ENCODE measurements at regions not wholly inside any gene's neighbourhood (a gene's known extent, or its start where the extent isn't known, plus 50 kb on each side); places are given as distances from the start of the nearest gene placed in this dataset.
"Not testable (repeated sequence)": the region's sequence is repeated elsewhere in the genome, so short reads cannot be mapped to it uniquely, and the experiment has no call there.

DNA sequence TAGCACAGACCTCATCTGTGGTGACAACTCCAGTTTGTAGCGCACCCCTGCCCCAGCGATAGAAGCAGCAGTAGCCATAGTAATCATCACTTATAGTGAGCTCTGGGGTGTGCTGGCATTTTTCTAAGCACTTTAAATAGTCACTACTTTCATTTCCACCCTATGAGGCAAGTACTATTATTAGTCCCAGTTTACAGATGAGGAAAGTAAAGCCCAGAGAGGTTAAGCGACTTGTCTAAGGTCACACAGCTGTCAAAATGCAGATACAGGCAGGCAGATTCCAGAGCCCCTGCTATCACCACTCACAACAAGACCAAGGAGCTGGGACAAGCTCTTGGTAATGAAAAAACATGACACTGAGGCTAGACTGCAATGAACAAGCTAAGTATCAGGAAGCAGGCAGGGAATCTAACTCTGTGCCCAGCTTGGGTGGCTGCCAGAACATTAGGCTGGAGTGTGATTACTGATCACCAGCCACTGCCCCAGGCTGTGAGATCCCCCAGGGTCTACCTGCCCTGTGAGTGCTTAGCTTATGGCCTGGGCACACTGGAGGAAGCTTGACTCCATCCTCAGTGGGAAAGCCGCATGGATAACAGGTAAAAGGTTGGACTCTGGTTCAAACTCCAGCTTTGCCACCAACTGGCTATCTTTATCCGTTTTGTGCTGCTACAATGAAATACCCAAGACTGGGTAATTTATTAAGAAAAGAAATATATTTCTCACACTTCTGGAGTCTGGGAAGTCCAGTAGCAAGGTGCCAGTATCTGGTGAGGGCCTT, 561.1 kb downstream of the MN1 start:
- DNase-seq = no peak

DNA sequence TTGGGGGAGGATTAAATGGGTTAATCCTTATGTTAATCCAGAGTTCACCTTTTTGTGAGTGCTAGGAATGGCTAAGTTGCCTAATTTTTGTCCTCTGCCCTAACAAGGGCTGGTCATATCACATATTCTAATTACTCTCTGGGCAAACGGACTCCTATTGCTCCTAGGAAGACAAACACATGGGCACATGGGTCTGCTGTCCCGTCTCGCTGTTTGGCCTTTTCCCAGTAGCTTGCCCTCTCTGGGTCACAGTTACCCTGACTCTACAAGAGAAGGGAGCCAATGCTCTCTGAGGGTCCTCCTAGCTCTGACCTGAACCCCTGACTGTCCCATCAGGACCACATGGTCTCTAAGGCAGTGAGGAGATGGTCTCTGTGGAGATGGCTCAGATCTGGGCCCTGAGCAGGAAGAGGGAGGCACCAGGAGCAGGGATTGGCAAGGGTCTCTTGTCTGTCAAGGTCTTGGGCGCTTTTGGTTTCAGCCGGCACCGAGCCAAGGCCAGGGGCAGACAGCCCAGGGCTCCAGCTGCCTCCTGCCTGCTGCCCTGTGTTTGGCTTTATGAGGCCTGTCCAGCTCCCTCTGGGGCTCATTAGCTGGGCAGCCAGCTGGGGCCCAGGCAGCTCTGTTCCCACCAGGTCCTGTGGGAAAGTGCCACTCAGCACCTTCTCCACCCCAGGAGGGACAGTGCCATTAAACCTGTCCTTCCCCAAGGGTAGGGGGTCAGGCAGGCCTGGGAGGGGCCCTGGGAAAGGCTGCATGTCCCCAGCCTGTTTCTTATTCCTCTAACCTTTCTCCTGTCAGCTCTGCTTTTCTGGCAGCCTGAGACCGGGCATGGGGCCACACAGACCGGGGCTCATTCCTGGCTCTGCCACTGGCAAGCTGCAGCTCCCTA, 559.9 kb downstream of the MN1 start:
- no peak for DNase-seq

DNA sequence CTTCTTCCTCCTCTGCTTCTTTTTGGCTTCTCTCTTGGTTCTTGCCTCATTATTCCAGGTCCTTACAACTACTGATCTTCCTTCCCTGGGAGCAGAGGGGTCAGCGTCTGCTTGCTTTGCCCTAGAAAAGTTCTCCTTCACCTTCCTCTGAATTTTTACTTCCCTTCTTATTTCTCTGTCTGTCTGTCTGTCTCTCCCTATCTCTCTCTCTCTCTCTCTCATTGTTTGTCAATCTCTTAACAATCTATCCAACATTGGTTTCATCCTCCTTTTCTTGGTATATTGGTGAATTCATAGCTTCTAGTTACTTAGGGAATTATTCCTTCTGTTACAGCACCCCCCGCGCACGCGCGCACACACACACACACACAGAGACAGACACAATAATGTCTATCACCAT, 559.1 kb downstream of the MN1 start:
- DNase-seq = no peak

DNA sequence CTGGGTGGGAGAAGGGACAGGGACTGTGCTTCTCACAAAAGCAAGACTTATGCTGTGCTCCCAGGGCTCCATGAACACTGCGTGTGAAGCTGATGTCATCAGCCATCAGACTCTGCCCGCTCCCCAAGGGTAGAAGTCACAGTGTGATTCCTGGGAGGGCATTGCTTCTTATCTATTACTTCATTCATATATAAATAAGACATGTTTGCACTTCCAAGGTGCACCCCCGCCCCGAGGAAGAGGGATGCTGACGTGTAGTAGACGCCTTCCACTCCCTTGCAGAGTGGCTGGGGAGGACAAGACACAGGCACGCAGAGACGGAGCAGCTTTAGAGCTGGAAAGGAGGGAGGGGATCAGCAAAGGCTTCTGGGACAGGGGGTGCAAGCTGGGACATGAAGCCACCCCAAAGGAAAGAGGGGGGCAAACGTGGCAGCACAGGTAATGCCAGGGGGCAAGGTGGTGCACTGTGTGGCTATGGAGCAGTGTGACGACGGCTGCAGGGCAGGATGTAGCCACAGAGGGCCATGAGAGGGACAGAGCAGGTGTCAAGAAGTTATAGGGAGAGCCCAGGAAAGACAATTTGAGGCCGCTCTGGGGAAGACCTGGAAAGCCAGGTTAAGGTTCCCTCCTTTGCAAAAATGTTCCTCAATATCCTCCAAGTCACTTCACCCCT, 558.5 kb downstream of the MN1 start:
- DNase-seq = no peak

DNA sequence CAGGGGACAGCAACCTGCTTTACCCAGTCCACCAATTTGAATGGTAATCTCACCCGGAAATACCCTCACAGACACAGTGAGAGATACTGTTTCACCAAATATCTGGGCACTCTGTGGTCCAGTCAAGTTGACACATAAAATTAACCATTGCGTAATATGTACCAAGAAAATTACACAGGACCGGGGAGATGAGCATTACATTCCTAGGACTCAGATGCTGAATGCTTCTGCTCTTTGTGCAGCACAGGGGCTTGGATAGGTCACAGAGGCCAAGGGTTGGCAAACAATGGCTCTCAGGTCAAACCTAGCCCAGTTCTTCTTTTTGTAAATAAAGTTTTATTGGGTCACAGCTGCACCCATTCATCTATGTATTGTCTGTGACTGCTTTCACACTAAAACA, 557.2 kb downstream of the MN1 start:
- DNase-seq = no peak

DNA sequence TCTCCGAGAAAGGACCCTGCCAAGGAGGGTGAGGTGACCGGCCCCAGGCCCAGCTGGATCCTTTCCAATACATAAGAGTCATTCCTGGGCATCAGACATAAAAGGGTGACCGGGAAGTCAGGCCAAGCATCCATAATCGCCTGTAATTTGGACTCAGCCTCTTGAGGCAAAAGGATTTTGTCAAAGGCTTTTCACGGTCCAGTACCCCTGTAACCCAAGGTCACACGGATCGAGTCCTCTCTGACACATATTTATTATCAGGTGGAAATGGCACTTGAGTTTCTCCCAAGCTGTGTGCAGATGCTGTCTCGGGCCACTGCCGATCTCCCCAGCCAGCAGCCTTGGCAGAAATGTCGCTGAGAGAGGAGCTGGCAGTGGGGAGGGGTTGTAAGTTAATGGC, 556.5 kb downstream of the MN1 start:
- DNase-seq = no peak

DNA sequence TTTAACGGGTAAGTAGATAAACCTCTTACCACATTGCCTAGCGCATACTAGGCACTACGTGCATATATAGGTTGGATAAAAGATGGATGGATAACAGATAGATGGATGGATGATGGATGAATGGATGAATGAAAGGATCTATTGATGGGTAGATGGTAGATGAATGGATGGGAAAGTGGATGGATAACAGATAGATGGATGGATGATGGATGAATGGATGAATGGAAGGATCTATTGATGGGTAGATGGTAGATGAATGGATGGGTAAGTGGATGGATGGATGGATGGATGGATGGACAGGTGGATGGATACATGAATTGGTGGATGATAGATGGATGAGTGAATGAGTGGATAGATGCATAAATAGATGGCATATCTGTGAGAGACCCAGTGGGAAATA, 555.0 kb downstream of the MN1 start:
- no peak for DNase-seq

DNA sequence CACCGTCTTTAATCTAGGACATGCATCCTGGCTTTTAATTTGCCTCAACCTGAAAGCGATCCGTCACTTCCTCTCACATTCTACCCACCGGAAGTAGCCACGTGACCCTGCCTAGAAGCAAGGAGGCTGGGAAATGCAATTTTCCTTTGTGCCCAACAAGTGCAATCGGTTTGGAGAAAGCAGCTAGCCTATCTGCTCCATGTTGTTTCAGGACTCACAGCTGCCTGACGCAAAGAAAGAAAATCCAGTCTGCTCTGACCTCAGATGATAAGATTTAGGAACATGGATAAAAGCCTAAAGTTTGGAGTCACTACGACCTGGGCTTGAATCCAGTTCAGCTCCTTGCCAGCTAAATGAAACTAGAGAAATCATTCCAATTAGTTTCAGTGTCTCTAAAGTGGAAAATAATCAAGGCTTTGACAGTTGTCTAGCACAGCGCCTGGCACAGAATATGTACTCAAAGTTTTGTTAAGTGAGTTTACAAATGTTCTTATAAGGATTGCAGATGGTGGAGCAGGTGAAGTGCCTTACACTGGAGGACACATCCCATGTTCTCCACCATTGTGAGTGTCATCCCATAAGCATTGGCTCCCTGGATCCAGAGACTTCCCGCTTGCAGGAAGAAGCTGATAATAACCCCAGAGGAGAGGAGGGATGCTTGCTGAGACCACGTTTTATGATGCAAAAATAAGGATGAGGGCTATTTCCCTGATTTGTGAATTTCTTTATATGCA, 553.7 kb downstream of the MN1 start:
- no peak for DNase-seq

DNA sequence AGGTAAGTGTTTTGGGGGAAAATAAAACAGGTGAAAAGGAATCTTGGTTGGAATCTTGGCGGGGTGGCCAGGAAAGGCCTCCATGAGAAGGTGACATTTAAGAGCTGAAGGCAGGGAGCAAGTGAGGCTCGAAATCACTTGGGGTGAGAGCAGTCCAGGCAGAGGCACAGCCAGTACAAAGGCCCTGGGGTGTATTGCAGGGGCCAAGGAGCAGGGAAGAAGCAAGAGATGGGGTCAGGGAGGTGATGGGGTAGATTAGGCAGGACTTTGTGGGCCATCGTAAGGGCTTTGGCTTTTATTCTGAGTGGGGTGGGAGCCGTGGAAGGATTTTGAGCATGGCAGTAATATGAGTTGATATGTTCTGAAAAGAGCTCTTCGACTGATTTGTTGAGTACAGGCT, 551.1 kb downstream of the MN1 start:
- DNase-seq = no peak

DNA sequence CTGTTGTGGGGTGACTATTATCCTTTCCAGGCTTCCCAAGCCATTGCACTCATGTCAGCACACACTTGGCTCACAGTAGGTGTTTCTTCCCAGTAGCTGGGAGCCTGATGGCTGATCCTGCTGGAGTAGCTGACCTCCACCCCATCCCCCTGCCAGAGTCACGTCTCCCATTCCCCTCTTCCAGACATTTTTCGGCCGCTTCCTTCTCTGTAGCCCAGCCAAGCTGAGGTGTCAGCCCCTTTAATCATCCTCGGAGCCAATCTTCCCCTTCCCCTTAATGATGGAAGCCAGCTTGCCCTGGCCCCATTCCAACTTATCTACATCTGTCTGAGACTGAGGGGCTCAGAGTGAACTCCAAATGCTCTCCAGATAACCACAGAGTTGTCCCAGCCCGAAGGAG, 550.7 kb downstream of the MN1 start:
- DNase-seq = no peak

DNA sequence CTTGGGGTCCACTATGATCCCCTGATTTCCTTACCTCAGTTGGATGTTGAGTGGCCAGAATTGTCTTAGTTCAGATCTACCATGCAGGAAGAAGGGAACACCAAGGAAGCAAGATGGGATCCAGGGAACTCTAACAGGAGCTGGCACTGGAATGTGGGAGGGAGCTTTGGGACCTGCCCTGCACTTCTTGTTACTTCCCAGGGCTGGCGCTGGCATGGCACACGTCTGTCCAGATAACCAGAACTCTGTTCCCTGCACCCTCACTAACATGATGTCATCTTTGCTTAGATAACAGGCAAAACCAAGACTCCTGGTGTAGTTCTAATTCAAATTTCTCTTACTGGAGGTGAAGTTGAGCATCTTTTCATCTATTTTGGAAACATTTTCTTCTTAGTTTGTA, 550.0 kb downstream of the MN1 start:
- no peak for DNase-seq

DNA sequence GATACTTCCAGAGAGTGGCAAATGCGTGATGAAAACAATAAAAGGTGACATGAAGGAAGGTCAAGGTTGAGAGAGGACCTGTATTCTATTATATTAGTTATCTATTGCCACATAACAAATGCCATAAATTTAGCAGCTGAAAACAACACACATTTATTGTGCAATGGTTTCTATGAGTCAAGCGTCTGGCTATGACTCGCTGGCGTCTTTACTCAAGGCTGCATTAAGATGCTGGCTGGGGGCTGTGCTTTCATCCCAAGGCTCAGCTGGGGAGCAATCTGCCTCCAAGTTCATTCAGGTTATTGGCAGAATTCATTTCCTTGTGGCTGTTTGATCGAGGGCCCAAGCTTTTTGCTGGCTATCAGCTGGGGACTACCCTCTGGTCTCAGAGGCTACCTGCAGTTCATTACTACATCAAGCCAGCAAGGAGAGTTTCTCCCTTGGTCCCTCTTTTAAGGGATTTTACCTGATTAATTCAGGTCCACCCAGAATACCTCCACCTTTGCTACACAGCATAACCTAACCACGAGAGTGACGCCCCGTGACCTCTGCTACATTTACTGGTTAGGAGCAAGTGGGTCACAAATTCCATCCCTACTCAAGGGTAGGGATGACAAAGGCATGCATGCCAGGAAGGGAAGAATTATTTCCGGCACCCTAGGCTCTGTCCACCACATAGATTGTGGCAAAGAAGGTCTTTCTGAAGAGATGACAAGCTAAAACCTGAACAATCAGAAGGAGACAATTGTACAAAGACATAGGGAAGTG, 549.1 kb downstream of the MN1 start:
- DNase-seq = no peak

DNA sequence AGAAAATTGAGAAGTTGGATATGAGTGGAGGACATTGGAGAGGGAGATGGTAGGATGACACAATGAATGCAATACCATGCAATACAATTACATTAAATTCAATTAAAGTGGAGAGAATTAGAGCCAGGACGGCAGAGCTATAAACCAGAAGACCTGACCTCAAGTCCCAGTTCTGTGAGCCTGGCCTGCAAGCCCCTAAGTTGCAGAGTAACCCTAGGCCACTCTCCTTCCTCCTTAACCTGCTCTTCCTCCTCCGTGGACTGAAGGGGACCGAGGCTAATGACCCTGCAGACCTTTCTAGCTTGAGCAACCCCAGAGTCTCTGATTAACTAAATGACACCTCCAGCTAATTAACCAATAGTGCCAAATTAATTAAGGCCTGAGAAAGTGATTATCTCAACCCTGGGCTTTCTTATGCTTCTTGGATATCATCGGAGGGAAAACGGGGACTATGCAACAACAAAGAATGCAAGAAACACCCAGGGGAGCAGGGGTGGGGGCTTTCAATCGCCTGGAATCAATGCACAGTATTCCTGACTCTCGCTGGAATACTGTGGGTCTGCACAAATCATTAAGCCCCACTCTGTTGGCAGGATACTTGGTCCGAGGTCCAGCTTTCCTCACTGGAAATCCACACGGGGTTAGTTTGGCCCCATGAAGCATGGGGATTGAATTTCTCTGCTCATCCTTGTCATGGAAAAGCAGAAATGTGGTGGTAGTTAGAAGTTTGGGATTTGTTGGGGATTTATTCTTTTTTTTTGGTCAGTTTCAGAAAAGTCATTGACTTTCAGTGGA, 548.3 kb downstream of the MN1 start:
- no peak for DNase-seq

DNA sequence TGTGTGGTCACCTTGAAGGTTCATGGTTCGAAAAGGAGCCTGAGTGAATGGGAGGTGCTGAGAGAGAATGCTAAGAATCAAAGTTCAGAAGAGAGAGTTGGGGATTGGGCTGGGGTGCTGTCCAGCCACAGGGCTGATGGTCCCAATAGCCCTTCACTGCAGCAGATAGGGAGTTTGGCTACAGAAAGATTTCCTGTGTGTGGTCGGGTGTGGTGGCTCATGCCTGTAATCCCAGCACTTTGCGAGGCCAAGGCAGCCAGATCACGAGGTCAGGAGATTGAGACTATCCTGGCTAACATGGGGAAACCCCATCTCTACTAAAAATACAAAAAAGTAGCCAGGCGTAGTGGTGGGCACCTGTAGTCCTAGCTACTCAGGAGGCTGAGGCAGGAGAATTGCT, 547.5 kb downstream of the MN1 start:
- DNase-seq = not testable (repeated sequence)

DNA sequence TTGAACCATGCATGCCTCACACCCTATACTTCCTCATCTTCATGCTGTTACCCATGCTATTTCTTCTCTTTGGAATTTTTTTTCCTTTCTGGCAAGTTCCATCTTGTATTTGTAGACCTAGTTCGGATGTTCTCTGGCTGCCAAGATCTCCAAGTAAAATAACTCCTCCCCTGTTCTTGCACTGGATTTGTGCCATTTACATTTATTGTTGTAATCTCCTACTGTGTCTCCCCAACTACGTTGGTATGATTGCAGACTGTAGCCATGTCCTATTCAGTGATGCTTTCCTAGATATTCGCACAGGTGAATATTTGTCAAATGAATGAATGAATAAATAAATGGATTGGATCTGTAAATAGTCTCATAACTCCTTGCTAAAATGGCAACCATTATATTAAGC, 546.0 kb downstream of the MN1 start:
- DNase-seq = no peak

DNA sequence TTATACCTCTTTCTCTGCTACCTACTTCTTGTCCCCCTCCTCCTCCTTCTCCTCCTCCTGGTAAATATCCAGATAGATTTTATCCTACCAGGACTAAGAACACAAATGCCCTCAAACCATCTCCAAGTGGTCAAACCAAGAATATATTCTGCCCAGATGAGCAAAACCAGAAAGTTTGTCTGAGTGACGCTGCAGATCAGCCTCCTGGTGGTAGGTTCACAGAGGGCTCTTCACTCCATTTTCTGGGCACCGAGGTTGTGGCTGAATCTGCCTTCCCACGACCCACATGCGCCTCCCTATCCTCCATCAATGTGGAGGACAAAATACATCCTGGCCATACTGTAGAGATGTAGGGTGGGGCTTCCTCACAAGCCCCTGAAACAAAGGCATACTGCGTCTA, 543.6 kb downstream of the MN1 start:
- no peak for DNase-seq

DNA sequence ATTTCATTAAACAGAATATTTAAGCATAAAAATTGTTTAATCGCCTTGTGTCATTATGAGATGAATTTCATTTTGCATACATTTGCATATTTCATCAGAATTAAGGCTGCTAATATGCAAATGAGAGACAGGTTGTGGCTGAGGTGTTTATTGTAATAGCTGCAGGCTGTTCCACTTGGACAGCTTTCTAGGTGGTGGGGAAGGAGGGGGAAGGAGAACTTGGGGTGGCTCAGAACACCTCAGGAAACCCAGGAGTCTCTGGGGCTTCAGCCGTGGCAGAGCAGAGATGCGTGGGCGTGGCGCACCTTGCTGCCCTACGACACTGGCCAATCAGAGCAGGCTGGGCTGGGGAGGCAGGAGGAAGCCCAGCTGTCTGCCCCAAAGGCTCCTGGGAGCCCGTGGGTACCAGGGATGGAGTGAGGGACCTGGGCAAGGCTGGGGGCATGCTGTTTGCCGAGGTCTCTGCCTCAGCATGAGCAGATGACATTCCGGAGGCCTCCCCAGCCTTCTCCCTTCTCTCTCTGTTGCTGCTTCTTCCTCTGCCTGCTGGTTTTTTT, 542.9 kb downstream of the MN1 start:
- no peak for DNase-seq

DNA sequence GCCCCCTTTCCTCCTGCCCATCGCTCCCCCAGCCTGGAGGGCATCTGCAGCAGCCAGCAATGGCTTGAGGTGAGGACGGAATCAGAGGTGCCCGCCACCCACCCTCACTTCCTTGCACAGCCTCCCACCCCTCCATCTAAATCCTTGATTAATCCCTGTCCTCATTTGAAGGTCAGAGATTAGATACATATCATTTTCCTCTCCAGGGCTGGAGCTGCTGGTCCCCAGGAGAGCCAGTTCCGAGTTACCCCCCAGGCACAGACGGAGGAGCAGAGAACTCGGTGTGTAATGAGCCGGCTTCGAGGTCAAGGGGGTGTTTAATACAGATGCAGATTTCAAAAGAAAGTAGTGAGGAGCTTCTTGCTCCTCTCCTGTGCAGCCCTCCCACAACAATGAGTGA, 542.1 kb downstream of the MN1 start:
- DNase-seq = no peak

DNA sequence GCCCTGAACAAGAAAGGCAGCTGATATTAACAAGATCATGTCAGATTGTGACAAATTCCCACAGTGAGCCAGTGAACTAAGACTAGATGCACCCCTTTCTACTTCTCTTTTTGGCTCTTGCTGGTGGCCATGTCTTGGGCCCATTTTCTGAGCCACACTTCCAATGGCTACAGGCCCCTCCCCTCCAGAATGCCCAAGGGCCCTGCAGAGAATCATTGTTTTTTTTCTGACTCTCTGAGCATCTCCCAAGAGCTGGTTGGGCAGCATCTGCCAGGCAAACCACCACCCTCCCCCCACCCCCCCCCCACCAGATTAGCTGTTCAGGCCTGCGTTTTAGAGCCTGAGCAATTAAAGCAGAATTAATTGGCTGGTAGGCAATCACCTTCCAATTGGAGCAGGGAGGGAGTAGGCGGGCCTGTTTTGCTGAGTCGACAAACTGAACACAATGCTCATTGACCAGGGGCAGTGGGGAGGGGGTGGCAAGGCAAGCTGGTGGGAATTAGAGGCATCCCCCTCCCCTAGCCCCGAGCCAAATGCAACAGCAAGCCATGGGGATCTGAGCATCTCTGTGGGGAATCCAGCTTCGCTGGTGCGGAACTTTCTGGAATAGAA, 541.4 kb downstream of the MN1 start:
- DNase-seq = no peak

DNA sequence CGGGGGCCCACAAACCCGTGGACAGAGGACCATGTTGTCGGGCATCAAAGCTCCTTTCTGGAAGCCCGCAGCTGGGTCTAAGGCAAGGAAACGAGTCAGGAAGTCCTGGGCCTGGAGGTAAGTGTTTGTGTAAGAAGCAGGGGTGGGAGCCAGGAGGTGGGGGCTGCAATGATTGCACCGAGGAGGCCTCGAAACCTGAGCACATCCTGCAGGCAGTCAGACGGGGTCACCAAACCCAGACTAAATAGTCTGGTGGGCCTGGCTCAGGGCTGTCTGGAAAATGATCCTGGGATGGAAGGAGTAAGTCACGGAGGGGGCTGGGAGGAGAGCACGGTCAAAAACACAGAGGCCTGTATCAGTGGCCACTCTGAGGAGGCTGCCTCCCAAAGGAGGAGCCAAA, 539.2 kb downstream of the MN1 start:
- DNase-seq = no peak

DNA sequence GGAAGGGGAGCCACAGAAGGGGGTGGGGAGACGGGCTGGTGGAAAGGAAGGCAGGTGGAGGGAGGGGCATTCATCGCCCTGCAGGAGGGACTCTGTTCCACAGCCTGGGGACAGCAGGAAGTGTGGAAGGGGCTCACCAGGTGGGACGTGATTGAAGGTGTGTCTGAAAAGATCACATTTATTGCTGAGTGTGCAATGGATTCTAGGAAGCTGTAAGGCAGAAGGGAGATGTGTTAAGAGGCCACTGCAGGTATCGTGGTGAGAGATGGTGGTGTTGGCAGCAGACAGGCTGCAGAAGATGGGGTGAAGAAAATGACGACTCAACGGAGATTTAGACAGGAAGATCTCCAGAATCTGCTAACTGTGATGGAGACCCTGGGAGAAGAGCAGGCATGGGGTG, 537.4 kb downstream of the MN1 start:
- no peak for DNase-seq
